HepG2 (cell line): ENCODE measurements at regions not wholly inside any gene's neighbourhood (a gene's known extent, or its start where the extent isn't known, plus 50 kb on each side); places are given as distances from the start of the nearest gene placed in this dataset.

ENCODE experiments used
- E2F1 ChIP-seq: sonication (generic); formaldehyde crosslinking; IDR thresholded peaks from 2 replicates; pipeline ENCODE4 v1.5.0; 2020; ENCODE audit warnings: missing genetic modification reagents
- NR2F6 ChIP-seq, 2 experiments: IDR thresholded peaks; 2 replicates each; pipeline ENCODE4 v1.6.1; 2016; ENCODE audit warnings: antibody characterized with exemption in 1 of 2, mild to moderate bottlenecking in 1 of 2
- NR3C1 ChIP-seq: sonication (generic); formaldehyde crosslinking; IDR thresholded peaks from 2 replicates; pipeline ENCODE4 v1.4.0; 2020; ENCODE audit warnings: missing genetic modification reagents
- POLR2A ChIP-seq, 2 experiments: IDR thresholded peaks; 2 replicates each; pipeline ENCODE4 v1.6.1; 2011; ENCODE audit warnings: low read depth in 2 of 2, low read length in 2 of 2, mild to moderate bottlenecking in 1 of 2, moderate library complexity in 1 of 2; ENCODE audit not compliant: insufficient read depth in 1 of 2

DNA sequence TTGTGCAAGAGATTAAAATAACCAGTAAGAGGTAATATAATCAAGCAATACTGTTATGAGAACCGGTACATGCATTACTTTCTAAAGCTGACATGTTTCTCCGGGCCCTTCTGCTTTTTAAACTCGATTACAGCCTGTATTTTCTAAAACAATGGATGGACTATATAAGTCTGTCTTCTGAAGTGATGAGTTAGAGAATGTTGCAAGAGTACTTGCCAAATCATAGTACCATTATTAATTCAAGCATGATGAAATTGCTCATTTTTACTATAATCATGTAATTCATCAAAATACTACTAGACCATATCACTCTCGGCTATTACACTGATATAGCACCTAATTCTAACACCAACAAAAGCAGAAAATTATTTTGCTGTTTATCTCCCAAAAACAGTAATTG, 1240.3 kb upstream of the ACVR2A start:
- TF ChIP-seq POLR2A (IDR thresholded peaks at IDR 0.05; ENCODE audit: insufficient read depth in 1 of 2, low read depth in 2 of 2, low read length in 2 of 2) (no peak), E2F1 (no peak), NR2F6 (IDR thresholded peaks at IDR 0.05) (no peak), NR2F6 (CRISPR knock-in tag; IDR thresholded peaks at IDR 0.05) (no peak), NR3C1 (no peak)
